Endothelial cell of umbilical vein (primary cell): ENCODE measurements at regions not wholly inside any gene's neighbourhood (a gene's known extent, or its start where the extent isn't known, plus 50 kb on each side); places are given as distances from the start of the nearest gene placed in this dataset.

Experiments used
- BruUV-seq: library from RNA; stranded (reverse); fragments of 400-500 nt; replicated peaks from 2 replicates; lab custom pipeline; 2021; lab: Mats Ljungman, UMichigan
- CTCF ChIA-PET: fragments of 300-600, 350-600 bp; sonication (Branson Sonifier 250); formaldehyde crosslinking; loops from one replicate; lab custom pipeline; 2021; ENCODE audit warnings: antibody characterized with exemption, inconsistent platforms; lab: Charles Lee
- POLR2A ChIA-PET: fragments of 300-600, 350-600 bp; sonication (Branson Sonifier 250); formaldehyde crosslinking; loops from one replicate; lab custom pipeline; 2021; ENCODE audit warnings: antibody characterized with exemption, inconsistent platforms; lab: Charles Lee
- DNase-seq: peaks from one replicate; pipeline ENCODE4 v3.0.0-alpha.2; 2011; ENCODE audit warnings: low read depth, low spot score
- FAIRE-seq: peaks from 2 replicates; lab custom pipeline; 2011; peaks lifted over from hg19 to GRCh38; lab: Jason Lieb, UNC
- H2AFZ ChIP-seq: 2 replicates; pipeline ENCODE4 v1.6.0; 2012; ENCODE audit warnings: low read depth, low read length, control low read depth, inconsistent platforms
- H3K27ac ChIP-seq: 2 replicates; pipeline ENCODE4 v1.5.1; 2011; ENCODE audit warnings: low read depth, mild to moderate bottlenecking, control low read depth, low read length, moderate library complexity; ENCODE audit not compliant: insufficient read depth
- H3K27me3 ChIP-seq, 2 experiments: 2 replicates each; pipeline versions ENCODE4 v1.6.0 to v1.6.1; 2011; ENCODE audit warnings: low read length in 2 of 2, mixed read lengths in 1 of 2; ENCODE audit not compliant: control insufficient read depth in 2 of 2, insufficient read depth in 2 of 2
- H3K36me3 ChIP-seq, 2 experiments: 2 replicates in 1 of 2; 3 replicates in 1 of 2; pipeline ENCODE4 v1.5.1; 2011; ENCODE audit warnings: low read length in 2 of 2, mild to moderate bottlenecking in 1 of 2, moderate library complexity in 1 of 2; ENCODE audit not compliant: control insufficient read depth in 2 of 2, insufficient read depth in 2 of 2; ENCODE audit errors: extremely low read depth in 1 of 2
- H3K4me1 ChIP-seq: 3 replicates; pipeline ENCODE4 v1.5.1; 2011; ENCODE audit warnings: mild to moderate bottlenecking, low read length; ENCODE audit not compliant: control insufficient read depth, insufficient read depth; ENCODE audit errors: extremely low read depth
- H3K4me2 ChIP-seq: 2 replicates; pipeline ENCODE4 v1.6.1; 2011; ENCODE audit warnings: low read length, control low read depth, mixed read lengths; ENCODE audit not compliant: insufficient read depth
- H3K4me3 ChIP-seq, 3 experiments: fragments of 200-600 bp in 1 of 3; sonication (generic), shearing (Covaris generic) in 1 of 3; replicated peaks in 1 of 3; 2 replicates each; pipeline ENCODE4 v1.5.1; 2011 to 2016; ENCODE audit warnings: control low read depth in 3 of 3, low read length in 3 of 3, mild to moderate bottlenecking in 2 of 3, inconsistent platforms in 1 of 3, low read depth in 1 of 3, moderate library complexity in 1 of 3; ENCODE audit not compliant: insufficient read depth in 1 of 3
- H3K79me2 ChIP-seq: 2 replicates; pipeline ENCODE4 v1.6.0; 2012; ENCODE audit warnings: low read length, inconsistent platforms; ENCODE audit not compliant: control insufficient read depth, insufficient read depth
- H3K9ac ChIP-seq: replicated peaks from 2 replicates; pipeline ENCODE3; 2011; ENCODE audit warnings: low read length, control low read depth; ENCODE audit not compliant: insufficient read depth; ENCODE audit errors: extremely low read depth
- H3K9me1 ChIP-seq: replicated peaks from 3 replicates; pipeline ENCODE4 v1.6.0; 2011; ENCODE audit warnings: mild to moderate bottlenecking, low read length; ENCODE audit not compliant: control insufficient read depth, insufficient read depth; ENCODE audit errors: extremely low read depth
- H3K9me3 ChIP-seq: replicated peaks from 2 replicates; pipeline ENCODE4 v1.5.1; 2012; ENCODE audit warnings: low read length, inconsistent platforms; ENCODE audit not compliant: control insufficient read depth, insufficient read depth
- H4K20me1 ChIP-seq: replicated peaks from 2 replicates; pipeline ENCODE3; 2011; ENCODE audit warnings: mild to moderate bottlenecking, low read length; ENCODE audit not compliant: control insufficient read depth, insufficient read depth; ENCODE audit errors: extremely low read depth
- CTCF ChIP-seq, 2 donors: IDR thresholded peaks; 1 replicate in 1 of 2; 2 replicates in 1 of 2; pipeline ENCODE4 v1.5.1; 2011; ENCODE audit warnings: low read length in 2 of 2, mild to moderate bottlenecking in 2 of 2, moderate library complexity in 2 of 2, control low read depth in 1 of 2, inconsistent platforms in 1 of 2, low read depth in 1 of 2; ENCODE audit not compliant: insufficient read depth in 1 of 2; ENCODE audit errors: extremely low read depth in 1 of 2
- EZH2 ChIP-seq: IDR thresholded peaks from 2 replicates; pipeline ENCODE4 v1.6.1; 2012; ENCODE audit warnings: borderline replicate concordance, low read depth, mild to moderate bottlenecking, moderate library complexity, low read length, inconsistent platforms; ENCODE audit not compliant: severe bottlenecking
- FOS ChIP-seq: IDR thresholded peaks from 2 replicates; pipeline ENCODE4 v1.6.1; 2011; ENCODE audit warnings: mild to moderate bottlenecking, low read length, moderate library complexity, borderline replicate concordance; ENCODE audit not compliant: insufficient read depth
- GATA2 ChIP-seq: IDR thresholded peaks from 2 replicates; pipeline ENCODE4 v1.7.0; 2011; ENCODE audit warnings: low read depth, mild to moderate bottlenecking, moderate library complexity, mixed read lengths, low read length; ENCODE audit not compliant: insufficient read length, insufficient read depth
- JUN ChIP-seq: IDR thresholded peaks from 2 replicates; pipeline ENCODE4 v1.6.1; 2011; ENCODE audit warnings: borderline replicate concordance, low read depth; ENCODE audit not compliant: insufficient read length, insufficient read depth
- MAX ChIP-seq: IDR thresholded peaks from 2 replicates; pipeline ENCODE4 v1.6.1; 2011; ENCODE audit not compliant: insufficient read depth, insufficient read length
- MYC ChIP-seq: IDR thresholded peaks from one replicate; pipeline ENCODE4 v1.6.1; 2011; ENCODE audit warnings: mild to moderate bottlenecking, low read depth, low read length
- POLR2A ChIP-seq: IDR thresholded peaks from 2 replicates; pipeline ENCODE4 v1.6.1; 2012; ENCODE audit warnings: low read depth, mild to moderate bottlenecking, control low read depth, low read length
- POLR2AphosphoS5 ChIP-seq: IDR thresholded peaks from 2 replicates; pipeline ENCODE4 v1.6.1; 2012; ENCODE audit warnings: low read depth, mild to moderate bottlenecking, control low read depth, low read length, moderate library complexity; ENCODE audit not compliant: insufficient read depth
- dilution Hi-C: fragments of 300-500 bp; cut with MboI; formaldehyde crosslinking; loops from one replicate; pipeline ENCODE4 v1.15.0; 2019; ENCODE audit warnings: low sequenced_read_pairs; ENCODE audit not compliant: extremely low pct_ligation_motif_present
- intact Hi-C: fragments of 100-400 bp; cut with micrococcal nuclease; formaldehyde crosslinking; loops from one replicate; pipeline ENCODE4 v1.10.0; 2022

GRCh38 chr3:20396335-20396734 lies 210.3 kb upstream of the SGO1 start:
- CTCF ChIA-PET, result interaction anchor here (0.7 to 1.2 kb wide), 2 partner anchors 10 to 27 kb away, joined by 3 read pairs; no protein-coding TSS in a partner anchor
- no peaks in the 10 kb centered on the region for H4K20me1 ChIP-seq
- dilution Hi-C loops, result no loop called here

GRCh38 chr3:20395692-20396091 lies 209.7 kb upstream of the SGO1 start:
- H3K4me2 ChIP-seq, result no peak overlapping the region
- H3K79me2 ChIP-seq, result no peaks in the 10 kb centered on the region
- intact Hi-C loops, result no loop called here
- no peaks in the 10 kb centered on the region for H3K36me3 ChIP-seq
- no peaks in the 10 kb centered on the region for H4K20me1 ChIP-seq
- H3K9me3 ChIP-seq, result no peaks in the 10 kb centered on the region
- no peak for DNase-seq
- no peak overlapping the region for H3K9ac ChIP-seq
- POLR2A ChIA-PET, result no interaction called here
- no peak overlapping the region for H3K27ac ChIP-seq
- no peak for FAIRE-seq
- BruUV-seq, result no TSS peak
- dilution Hi-C loops, result no loop called here
- H3K27me3 ChIP-seq, result no peaks in the 10 kb centered on the region
- H3K9me1 ChIP-seq, result no peaks in the 10 kb centered on the region
- CTCF ChIA-PET, result no interaction called here
- no peak overlapping the region for H2AFZ ChIP-seq
- no peak overlapping the region for H3K4me3 ChIP-seq
- no peaks in the 10 kb centered on the region for H3K4me1 ChIP-seq
- TF ChIP-seq MYC (no peak), EZH2 (no peak), GATA2 (no peak), MAX (no peak), JUN (no peak), POLR2AphosphoS5 (no peak), POLR2A (no peak), FOS (no peak), CTCF (IDR thresholded peaks at IDR 0.05; ENCODE audit: extremely low read depth in 1 of 2, insufficient read depth in 1 of 2, low read depth in 1 of 2, low read length in 2 of 2) (no peak)

More at GRCh38 chr3:20396335-20396734, 210.3 kb upstream of the SGO1 start:
- Histone ChIP-seq H3K27me3 (no peaks in the 10 kb centered on the region), H3K4me2 (no peak overlapping the region), H3K36me3 (no peaks in the 10 kb centered on the region), H2AFZ (no peak overlapping the region), H3K9me1 (no peaks in the 10 kb centered on the region), H3K9ac (no peak overlapping the region), H3K4me1 (no peaks in the 10 kb centered on the region), H3K79me2 (no peaks in the 10 kb centered on the region), H3K27ac (no peak overlapping the region), H3K4me3 (no peak overlapping the region), H3K9me3 (no peaks in the 10 kb centered on the region)
- POLR2A ChIA-PET, result no interaction called here
- no peak for FAIRE-seq
- DNase-seq, result no peak
- intact Hi-C loops, result no loop called here
- no peak for TF ChIP-seq EZH2
- no peak for TF ChIP-seq POLR2AphosphoS5
- no TSS peak for BruUV-seq
